Lung (tissue), 11 donors: ENCODE measurements at regions not wholly inside any gene's neighbourhood (a gene's known extent, or its start where the extent isn't known, plus 50 kb on each side); places are given as distances from the start of the nearest gene placed in this dataset.

ENCODE experiments used
- ATAC-seq: fragments of 200-7000 bp; cut with Tn5 transposase; one replicate; pipeline ENCODE4 v1.9.1; 2020; ENCODE audit warnings: moderate number of reproducible peaks; ENCODE audit not compliant: insufficient read depth, low FRiP score
- DNase-seq, 3 donors: peaks; one replicate each; pipeline ENCODE4 v3.0.0-alpha.2; 2013 to 2017
- H3K27ac ChIP-seq, 2 donors: one replicate each; pipeline ENCODE4 v1.5.1; 2013; ENCODE audit warnings: mild to moderate bottlenecking in 2 of 2, moderate library complexity in 2 of 2, control low read depth in 1 of 2, inconsistent platforms in 1 of 2, low read depth in 1 of 2, low read length in 1 of 2
- H3K27me3 ChIP-seq, 3 donors: one replicate each; pipeline ENCODE4 v1.5.1; 2013; ENCODE audit warnings: low read length in 2 of 3; ENCODE audit not compliant: control insufficient read depth in 3 of 3, insufficient read depth in 3 of 3
- H3K36me3 ChIP-seq, 4 donors: one replicate each; pipeline ENCODE4 v1.5.1; 2013; ENCODE audit warnings: low read length in 4 of 4, mild to moderate bottlenecking in 1 of 4, moderate library complexity in 1 of 4; ENCODE audit not compliant: control insufficient read depth in 4 of 4, insufficient read depth in 4 of 4
- H3K4me1 ChIP-seq, 5 donors: one replicate each; pipeline ENCODE4 v1.5.1; 2013; ENCODE audit warnings: low read length in 5 of 5, mild to moderate bottlenecking in 2 of 5, moderate library complexity in 1 of 5; ENCODE audit not compliant: control insufficient read depth in 5 of 5, insufficient read depth in 5 of 5
- H3K4me3 ChIP-seq: one replicate; pipeline ENCODE4 v1.5.1; 2013; ENCODE audit warnings: mild to moderate bottlenecking, control low read depth, moderate library complexity
- H3K9ac ChIP-seq, 2 donors: one replicate each; pipeline ENCODE4 v1.5.1; 2013; ENCODE audit warnings: low read length in 2 of 2, control low read depth in 1 of 2; ENCODE audit not compliant: insufficient read depth in 1 of 2
- H3K9me3 ChIP-seq, 4 donors: one replicate each; pipeline ENCODE4 v1.5.1; 2013; ENCODE audit warnings: low read length in 3 of 4, mild to moderate bottlenecking in 1 of 4, moderate library complexity in 1 of 4; ENCODE audit not compliant: control insufficient read depth in 4 of 4, insufficient read depth in 3 of 4
- CTCF ChIP-seq: IDR thresholded peaks from 2 replicates; pipeline ENCODE4 v1.5.1; 2012; ENCODE audit warnings: mild to moderate bottlenecking; ENCODE audit errors: control extremely low read depth, extremely low read depth
- WGBS, 2 donors: extraction: QIAGEN DNeasy Blood & Tissue Kit; methylation state at CpG; one replicate each; pipeline ENCODE4 v1.1.7; 2013; 5-methylcytosine and 5-hydroxymethylcytosine counted together
- donor health status: control.
- donor health status: control.
- donor health status: Bipolar disorder and iron deficiency.
- donor health status: healthy.
- donor health status: DM: yes; HTN: yes; CAD: no.

GRCh38 chr11:42772886-42773285 lies 538.9 kb upstream of the API5 start:
- Histone ChIP-seq H3K27ac (no peak overlapping the region), H3K4me1 (no peaks in the 10 kb centered on the region), H3K36me3 (no peaks in the 10 kb centered on the region), H3K4me3 (no peak overlapping the region), H3K27me3 (no peaks in the 10 kb centered on the region), H3K9me3 (no peaks in the 10 kb centered on the region), H3K9ac (no peak overlapping the region)
- ATAC-seq (no peak), DNase-seq (no peak)
- WGBS, 2 donors = 54 to 63% methylated on average over 5 of the region's 5 CpGs
- TF ChIP-seq CTCF = no peak

DNA sequence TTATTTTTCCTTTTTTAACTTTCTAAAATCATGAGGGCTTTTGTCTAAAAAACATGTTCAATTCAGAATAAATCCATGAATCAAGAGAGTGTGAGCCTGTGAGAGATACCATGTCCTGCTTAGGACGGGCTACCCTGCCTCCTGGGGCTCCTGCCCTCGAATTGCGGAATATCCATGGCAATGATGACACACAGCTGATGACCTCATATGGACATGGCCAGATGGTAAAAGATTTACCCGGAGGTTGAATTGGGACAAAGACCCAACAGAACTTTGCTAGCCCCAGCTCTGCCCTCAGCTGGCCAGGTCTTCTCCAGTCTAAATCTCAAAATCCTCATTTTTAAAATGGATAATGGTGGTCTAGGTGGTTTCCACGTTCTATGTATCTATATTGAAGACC lies 538.1 kb upstream of the API5 start:
- Histone ChIP-seq H3K9me3 (no peaks in the 10 kb centered on the region), H3K4me3 (no peak overlapping the region), H3K9ac (no peak overlapping the region), H3K27ac (no peak overlapping the region), H3K4me1 (no peaks in the 10 kb centered on the region), H3K27me3 (no peaks in the 10 kb centered on the region), H3K36me3 (no peaks in the 10 kb centered on the region)
- no peak for ATAC-seq
- TF ChIP-seq CTCF = no peak
- WGBS, 2 donors = 85 to 90% methylated on average over 5 of the region's 5 CpGs
- no peak for DNase-seq

DNA sequence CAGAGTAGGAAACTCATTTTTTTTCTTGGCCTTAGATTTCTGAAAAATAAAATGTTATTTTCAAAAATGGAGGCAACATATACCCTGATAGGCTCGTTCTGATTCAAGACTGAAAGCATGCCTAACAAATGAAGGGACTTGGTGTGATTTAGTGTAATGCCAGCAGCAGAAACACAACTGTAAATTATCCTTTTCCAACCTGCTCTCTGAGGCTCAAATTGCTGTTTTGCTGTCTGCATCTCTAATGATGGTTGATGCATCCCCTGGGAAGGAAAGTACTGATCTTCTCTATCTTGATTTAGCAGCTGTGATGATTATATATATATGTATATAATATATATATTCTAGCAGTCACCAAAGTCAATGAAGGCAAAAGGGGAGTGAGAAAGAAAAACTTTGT lies 537.2 kb upstream of the API5 start:
- DNase-seq (no peak), ATAC-seq (no peak)
- Histone ChIP-seq H3K4me3 (no peak overlapping the region), H3K4me1 (no peaks in the 10 kb centered on the region), H3K27me3 (no peaks in the 10 kb centered on the region), H3K9ac (no peak overlapping the region), H3K9me3 (no peaks in the 10 kb centered on the region), H3K36me3 (no peaks in the 10 kb centered on the region), H3K27ac (no peak overlapping the region)
- TF ChIP-seq CTCF = no peak
- WGBS, 2 donors = 70 to 73% methylated on average over 1 of the region's 1 CpG

- WGBS, 2 donors = 90 to 93% methylated on average over 4 of the region's 4 CpGs
- H3K9ac ChIP-seq = no peak overlapping the region
- DNase-seq (no peak), ATAC-seq (no peak)
- no peak overlapping the region for H3K4me3 ChIP-seq
- no peaks in the 10 kb centered on the region for H3K9me3 ChIP-seq
- no peak overlapping the region for H3K27ac ChIP-seq
- no peaks in the 10 kb centered on the region for H3K4me1 ChIP-seq
- TF ChIP-seq CTCF = no peak
- H3K36me3 ChIP-seq = no peaks in the 10 kb centered on the region
- H3K27me3 ChIP-seq = no peaks in the 10 kb centered on the region
These were observed 534.0 kb upstream of the API5 start for GRCh38 chr11:42777776-42778175.
